Suprapubic skin (tissue), 3 donors: ENCODE measurements at regions not wholly inside any gene's neighbourhood (a gene's known extent, or its start where the extent isn't known, plus 50 kb on each side); places are given as distances from the start of the nearest gene placed in this dataset.

Source experiments
- POLR2A ChIP-seq, 2 donors: fragments of 450-650 bp; IDR thresholded peaks; one replicate each; pipeline ENCODE4 v1.6.1; 2017; ENCODE audit warnings: antibody characterized with exemption in 2 of 2, mild to moderate bottlenecking in 2 of 2, moderate library complexity in 2 of 2
- TF ChIP-seq, protein P1 (sequence below), 2 donors: fragments of 200-600 bp in 1 of 2; fragments of 450-650 bp in 1 of 2; sonication (generic) in 1 of 2; IDR thresholded peaks; one replicate each; pipeline ENCODE4 v1.5.1; 2016 to 2019; ENCODE audit warnings: antibody characterized with exemption in 2 of 2, mild to moderate bottlenecking in 1 of 2, moderate library complexity in 1 of 2

GRCh38 chr3:159332535-159333099 is 530.8 kb downstream of the MFSD1 start:
- TF ChIP-seq, protein P1, sequence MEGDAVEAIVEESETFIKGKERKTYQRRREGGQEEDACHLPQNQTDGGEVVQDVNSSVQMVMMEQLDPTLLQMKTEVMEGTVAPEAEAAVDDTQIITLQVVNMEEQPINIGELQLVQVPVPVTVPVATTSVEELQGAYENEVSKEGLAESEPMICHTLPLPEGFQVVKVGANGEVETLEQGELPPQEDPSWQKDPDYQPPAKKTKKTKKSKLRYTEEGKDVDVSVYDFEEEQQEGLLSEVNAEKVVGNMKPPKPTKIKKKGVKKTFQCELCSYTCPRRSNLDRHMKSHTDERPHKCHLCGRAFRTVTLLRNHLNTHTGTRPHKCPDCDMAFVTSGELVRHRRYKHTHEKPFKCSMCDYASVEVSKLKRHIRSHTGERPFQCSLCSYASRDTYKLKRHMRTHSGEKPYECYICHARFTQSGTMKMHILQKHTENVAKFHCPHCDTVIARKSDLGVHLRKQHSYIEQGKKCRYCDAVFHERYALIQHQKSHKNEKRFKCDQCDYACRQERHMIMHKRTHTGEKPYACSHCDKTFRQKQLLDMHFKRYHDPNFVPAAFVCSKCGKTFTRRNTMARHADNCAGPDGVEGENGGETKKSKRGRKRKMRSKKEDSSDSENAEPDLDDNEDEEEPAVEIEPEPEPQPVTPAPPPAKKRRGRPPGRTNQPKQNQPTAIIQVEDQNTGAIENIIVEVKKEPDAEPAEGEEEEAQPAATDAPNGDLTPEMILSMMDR (IDR thresholded peaks at IDR 0.05): no peak
- no peak for TF ChIP-seq POLR2A (IDR thresholded peaks at IDR 0.05)
